ENCODE measurements at regions not wholly inside any gene's neighbourhood (a gene's known extent, or its start where the extent isn't known, plus 50 kb on each side); places are given as distances from the start of the nearest gene placed in this dataset.
A peak's percentile ranks its signal among the peaks of the same experiment; 100 is the strongest.
"Not testable (repeated sequence)": the region's sequence is repeated elsewhere in the genome, so short reads cannot be mapped to it uniquely, and the experiment has no call there.

DNA sequence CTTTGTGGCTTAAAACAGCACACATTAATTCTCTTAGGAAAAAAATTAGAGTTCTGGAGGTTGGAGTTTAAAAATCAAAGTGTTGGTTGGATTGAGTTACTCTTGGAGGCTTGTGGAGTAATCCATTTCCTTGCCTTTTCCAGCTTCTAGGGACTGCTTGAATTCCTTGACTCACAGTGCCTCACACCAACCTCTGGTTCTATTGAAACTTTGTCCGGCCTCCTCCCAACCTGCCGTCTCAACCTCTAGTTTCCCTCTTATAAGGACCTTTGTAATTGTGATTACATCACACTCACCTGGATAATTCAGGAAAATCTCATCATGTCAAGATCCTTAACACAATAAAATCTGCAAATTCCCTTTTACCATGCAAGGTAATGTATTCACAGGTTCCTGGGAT lies 764.2 kb upstream of the CDH18 start:
- not testable (repeated sequence) for DNase-seq

DNA sequence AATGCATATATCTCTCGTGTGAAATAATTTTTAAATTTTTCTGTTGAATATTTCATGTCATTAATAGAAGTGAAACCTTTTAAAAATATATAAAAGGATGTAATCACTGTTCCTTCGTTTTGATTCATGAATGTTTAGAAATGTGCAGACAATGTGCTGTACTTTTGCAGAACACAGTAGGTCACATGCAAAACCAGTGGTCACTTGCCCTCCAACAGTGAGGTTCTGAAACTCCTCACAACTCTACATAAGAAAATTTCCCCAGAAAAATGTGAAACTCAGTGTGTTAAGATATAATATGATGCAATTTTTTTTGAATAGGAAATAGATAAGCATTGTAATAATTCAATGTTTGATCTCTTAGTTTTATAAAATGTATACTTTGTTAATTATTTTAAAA lies 747.7 kb upstream of the CDH18 start:
- not testable (repeated sequence) for DNase-seq

DNA sequence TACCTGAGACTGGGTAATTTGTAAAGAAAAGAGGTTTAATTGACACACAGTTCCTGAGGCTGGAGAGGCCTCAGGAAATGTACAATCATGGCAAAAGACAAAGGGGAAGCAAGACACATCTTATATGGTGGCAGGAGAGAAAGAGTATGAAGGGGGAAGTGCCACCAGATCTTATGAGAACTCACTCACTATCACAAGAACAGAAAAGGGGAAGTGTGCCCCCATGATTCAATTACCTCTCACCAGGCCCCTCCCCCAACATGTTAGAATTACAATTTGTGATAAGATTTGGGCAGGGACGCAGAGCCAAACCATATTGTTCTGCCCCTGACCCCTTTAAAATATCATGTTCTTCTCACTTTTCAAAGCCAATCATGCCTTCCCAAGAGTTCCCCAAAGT lies 744.2 kb upstream of the CDH18 start:
- DNase-seq: peak; percentile 77

DNA sequence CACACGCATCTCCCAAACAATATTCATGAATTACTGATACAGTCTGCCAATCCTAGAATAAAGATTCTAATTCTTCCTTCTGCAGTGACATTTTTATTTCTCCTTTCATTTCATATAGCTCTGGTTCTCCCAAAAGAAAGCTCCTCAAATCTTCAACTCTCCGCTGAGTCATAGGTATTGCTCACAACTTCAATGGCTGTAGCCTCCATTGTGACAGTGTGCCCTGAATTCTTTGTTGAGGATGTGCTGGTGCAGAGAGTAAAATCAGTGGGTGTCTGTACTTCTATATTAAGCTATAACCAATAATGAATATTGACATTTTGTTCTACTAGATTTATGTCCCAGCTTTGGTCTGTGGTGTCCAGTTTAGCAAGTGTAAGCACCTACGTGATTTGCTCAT lies 733.3 kb upstream of the CDH18 start:
- not testable (repeated sequence) for DNase-seq

DNA sequence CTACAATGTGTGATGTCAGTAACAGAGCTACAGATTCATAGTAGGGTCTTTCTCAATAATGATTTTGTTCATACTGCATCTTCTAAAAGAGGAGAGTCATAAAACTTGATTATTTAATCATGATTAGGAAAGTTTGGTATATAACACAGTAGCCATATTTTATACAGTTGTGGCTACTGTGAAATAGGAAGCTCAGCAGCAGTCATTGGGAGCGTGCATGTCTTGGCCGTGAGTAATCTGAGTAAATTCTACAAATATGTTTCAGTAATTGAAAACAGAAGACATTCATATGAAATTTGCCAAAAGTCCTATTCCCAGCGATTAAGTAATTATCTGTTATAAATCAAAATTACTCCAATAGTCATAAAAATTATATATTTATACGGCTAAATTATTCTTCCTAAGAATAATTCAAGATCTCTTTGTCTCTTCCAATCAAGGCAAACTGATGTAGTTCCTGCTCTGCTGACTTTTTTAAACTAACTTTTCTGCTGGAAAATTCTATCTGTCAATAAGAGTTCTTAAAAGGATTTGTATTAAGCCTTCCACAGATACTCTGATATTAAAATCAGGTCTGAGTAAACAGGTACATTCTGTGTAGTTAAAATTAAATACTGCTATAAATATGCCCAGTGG lies 723.6 kb upstream of the CDH18 start:
- DNase-seq: not testable (repeated sequence)

DNA sequence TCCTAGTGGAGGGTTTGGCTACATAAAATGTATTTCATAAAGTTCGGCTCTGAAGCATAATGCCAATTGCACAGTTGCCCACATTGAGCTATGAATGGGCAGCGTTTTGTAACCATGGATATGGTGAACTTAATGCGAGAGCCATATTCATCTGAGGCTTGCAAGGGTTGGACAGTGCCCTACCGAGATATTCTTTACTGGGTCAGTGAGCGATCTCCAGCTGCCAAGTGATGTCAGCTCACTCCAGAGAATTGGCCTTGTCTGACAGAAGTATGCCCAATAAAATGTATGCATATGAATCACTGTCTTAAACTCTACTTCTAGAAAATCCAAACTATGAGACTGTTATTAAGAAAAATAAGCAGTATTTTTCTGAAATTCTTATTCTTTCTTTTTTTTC lies 719.6 kb upstream of the CDH18 start:
- DNase-seq: not testable (repeated sequence)

DNA sequence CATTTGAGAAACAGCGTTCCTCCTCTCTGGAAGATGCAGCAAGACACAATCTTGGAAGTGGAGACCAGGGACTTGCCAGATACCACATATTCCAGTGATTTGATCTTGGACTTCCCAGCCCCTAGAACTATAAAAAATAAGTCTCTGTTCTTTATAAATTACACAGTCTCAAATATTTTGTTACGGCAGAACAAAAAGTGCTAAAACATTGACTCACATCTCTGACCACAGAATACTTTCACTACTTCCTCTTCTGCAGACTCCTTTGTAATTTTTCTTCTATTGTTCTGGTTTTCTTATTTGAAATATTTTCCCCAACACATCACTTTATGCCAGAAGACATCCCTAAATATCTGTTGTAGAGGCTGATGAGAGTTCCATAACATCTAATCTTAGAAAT lies 706.1 kb upstream of the CDH18 start:
- peak; percentile 49 for DNase-seq

DNA sequence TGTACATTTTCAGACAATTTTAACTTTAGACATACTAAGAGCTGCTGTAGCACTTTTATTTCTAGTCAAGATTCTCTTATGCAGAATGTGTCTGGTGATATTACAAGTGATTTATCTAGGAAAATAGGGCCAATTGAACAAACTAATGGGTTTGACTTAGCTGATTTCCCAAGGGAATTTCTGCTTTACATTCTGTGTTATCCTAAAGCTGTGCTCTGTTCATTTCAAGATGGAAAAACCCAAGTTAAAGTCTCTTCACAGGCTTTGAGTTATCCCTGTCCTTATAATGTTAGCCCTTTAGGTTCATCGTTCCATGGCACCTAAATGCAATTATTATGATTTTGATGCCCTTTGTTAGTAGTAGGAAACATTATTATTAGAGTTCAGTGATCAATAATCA lies 704.9 kb upstream of the CDH18 start:
- DNase-seq: no peak

DNA sequence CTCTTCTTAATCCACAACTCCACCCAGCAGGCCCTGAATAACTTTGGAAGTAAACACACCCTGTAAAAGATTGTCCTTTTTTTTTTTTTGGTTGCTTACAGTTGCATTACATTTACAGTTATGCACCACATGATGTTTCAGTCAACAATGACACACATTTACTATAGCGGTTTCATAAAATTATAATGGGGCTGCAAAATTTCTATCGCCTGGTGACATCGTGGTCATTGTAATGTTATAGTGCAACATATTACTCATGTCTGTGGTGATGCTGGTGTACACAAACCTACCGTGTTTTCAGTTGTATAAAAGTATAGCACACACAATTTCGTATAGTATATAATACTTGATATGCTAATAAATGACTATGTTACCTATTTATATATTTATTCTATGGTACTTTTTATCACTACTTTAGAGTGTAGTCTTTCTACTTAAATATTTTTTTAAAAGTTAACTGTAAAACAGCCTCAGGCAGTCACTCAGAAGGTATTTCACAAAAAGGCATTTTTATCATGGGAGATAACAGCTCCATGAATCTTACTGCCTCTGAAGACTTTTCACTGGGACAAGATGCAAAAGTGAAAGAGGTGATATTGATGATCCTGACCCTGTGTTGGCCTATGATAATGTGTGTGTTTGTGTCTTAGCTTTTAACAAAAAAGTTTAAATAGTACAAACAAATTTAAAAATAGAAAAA lies 695.4 kb upstream of the CDH18 start:
- no peak for DNase-seq

DNA sequence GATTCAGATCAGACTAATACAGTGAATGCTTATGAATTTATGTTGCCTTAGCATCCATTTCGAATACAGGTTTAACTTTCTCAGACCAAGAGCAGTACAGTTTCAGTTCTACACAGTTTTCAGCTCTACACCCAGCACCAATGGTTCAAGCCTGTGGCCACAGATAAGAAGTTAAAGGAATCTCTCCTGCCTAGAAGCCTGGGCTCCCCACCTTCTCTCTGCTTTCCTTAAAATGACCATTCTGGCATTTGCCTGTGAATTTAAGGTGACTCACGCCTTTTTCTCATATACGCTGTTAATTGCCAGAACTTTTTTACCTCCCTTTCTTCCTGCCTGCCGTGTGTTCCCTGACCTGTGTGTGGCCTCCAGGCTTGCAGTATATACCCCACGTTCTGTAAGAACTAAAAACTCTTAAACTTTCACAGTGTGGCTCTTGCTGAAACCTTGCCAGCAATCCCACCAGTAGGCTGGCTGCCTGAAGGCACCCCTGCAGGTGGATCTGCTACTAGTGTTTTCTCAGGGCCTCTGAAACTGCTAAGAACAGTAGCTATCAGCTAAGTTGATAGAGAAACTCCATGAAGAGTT lies 692.8 kb upstream of the CDH18 start:
- peak; percentile 77 for DNase-seq

DNA sequence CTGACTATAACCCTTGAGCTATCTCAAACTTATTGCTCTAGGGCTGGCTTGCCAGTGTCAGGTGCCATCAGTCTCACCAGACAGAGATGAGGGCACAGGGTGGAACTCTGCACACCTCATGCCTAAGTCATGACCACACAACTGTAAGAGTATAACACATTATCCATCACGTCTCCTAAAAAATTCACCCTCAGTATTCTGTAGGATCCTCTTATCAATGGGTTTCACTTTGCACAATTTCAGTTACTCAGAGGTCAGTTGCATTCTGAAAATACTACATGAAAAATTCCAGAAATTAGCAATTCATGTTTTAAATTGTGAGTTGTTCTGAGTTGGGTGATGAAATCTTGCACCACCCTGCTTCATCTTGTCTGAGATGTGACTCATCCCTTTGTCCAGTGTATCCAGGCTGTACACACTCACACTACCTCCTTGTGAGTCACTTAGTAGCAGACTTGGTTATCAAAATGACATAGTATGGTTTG lies 690.9 kb upstream of the CDH18 start:
- DNase-seq: peak; percentile 84

DNA sequence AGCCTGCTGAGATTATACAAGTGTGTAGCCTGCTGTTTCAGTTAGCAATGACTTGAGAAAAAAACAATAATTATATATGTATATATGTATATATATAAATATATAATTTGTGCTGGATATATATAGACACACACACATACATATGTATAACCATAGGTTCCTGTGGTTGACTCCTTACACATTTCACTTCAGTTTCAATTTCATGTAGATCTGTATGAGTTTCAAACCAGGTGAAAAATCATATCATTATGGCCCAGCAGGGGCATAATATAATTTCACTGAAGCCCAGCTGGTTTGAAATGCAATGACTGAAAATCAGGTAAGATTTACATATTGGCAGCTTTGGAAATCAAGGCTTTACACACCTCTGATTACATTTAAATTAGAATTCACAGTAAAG lies 690.4 kb upstream of the CDH18 start:
- peak; percentile 61 for DNase-seq

DNA sequence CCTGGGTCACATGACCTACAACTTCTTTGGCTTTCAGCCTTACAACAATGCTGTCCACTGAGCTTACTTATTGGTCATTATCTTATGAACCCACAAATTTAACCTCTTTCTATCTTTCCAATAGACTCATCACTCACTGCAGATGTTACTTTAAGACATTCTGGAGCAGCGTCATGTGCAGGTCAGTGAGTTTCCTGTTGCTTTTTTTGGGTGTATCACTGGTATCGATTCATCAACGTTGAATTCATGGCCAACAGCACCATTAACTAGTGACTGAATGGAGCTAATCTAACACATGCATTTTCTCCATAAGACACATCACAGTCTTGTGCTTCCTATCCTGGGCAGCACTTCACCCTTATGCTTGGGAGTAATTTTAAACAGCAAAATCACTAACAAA lies 672.6 kb upstream of the CDH18 start:
- DNase-seq: no peak

DNA sequence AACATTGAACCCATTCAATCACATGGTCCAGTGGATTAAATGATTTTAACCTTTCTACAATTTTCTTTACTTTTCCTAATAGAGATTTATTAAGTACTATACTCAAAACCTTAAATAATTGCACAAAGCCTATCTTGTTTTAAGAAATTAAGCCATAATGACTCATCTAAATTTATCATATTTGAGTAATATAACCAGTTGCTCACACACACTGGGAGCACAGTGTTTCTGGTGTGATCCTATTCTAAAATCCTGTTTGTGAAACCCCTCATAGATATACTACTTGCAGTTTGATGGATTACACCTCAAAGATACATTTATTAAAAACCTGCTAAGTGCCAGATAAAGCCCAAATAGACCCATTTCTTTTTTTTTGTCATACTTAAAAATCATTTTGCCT lies 668.3 kb upstream of the CDH18 start:
- no peak for DNase-seq

DNA sequence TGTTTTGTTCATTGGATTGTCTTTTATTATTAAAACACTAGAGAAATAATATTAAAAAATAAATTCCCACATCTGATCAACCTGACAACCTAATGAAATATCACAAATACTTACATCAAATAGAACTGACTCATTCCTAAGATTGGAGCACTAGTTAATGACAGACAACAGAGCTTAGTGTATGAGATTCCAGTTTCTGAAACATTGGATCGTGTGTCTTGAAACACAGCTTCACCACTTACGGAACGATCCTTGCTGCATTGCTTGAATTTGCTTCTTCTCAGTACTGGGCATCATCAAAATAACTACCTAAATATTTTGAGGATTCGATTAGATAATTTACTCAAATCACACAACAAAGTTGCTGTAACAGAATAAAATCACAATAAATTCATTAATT lies 667.2 kb upstream of the CDH18 start:
- DNase-seq: no peak

DNA sequence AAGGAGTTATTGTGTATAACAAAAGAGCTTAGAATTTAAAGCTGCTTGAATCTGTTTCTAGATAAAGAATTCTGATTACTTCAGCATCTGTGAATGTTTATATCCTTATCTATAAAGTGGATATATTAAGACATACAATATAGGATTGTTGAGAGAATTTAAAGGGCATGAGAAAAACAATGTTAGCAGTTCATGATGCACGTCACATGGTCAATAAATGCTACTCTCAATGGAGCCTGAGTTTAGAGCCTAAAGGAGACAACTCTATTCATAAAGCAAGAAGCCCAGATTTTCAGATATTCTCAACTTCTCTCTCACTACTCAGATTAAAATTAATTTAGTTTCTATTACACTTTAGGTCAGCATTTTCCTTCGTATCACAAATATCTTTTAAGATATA lies 666.7 kb upstream of the CDH18 start:
- no peak for DNase-seq

DNA sequence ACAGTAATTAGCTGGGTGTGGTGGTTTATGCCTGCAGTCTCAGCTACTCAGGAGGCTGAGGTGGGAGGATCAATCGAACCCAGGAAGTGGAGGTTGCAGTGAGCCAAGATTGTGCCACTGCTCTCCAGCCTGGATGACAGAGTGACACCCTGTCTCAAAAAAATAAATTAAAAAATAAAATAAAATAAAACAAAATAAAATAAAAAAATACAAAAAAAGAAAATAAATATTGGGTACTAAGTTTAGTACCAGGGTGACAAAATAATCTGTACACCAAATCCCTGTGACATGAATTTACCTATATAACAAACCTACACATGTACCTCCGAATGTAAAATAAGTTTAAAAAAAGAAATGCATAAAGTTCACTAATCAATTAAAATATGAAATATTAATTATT lies 666.0 kb upstream of the CDH18 start:
- DNase-seq: no peak

DNA sequence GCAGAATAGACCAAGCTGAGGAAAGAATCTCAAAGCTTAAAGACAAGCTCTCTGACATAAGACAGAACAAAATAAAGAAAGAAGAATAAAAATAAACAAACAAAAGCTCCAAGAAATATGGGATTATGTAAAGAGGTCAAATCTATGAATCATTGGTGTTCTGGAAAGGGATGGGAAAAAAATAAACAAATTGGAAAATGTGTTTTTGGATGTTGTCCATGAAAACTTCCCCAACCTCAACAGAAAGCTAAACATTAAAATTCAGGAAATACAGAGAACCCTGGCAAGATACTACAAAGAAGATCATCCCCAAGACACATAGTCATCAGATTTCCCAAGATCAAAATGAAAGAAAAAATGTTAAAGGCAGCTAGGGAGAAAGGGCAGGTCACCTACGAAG lies 662.0 kb upstream of the CDH18 start:
- no peak for DNase-seq

DNA sequence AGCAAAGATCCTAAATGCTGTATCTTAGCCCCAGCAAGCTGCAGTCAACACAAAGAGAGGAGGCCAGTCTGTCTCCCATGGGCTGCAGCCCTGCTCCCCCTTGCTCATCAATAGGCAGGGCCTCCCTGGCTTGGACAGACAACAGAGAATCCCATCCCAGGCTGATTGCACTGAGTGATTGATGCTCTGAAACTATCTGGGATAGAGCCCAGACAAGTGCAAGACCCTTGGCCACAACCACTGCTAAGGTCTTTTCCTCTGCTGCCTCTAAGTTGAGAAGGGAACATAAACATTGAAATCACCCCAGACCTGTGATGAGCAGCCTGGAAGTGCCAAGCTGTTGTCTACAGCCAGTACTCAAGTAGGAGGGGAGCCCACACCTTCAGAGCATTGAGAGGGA lies 661.0 kb upstream of the CDH18 start:
- DNase-seq: no peak

DNA sequence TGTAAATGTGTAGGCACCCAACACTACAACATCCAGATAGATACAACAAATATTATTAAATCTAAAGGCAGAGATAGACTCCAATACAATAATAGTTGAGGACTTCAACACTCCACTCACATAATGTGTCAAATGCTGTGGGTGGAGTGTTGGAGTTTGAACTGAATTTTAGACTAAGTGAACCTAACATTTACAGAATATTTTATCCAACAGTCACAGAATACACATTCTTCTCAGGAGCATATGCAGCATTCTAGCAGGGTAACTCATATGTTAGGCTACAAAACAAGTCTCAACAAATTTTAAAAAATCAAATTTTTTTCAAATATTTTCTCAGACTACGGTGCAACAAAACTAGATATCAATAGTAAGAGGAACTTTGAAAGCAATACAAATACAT lies 648.7 kb upstream of the CDH18 start:
- DNase-seq: no peak

DNA sequence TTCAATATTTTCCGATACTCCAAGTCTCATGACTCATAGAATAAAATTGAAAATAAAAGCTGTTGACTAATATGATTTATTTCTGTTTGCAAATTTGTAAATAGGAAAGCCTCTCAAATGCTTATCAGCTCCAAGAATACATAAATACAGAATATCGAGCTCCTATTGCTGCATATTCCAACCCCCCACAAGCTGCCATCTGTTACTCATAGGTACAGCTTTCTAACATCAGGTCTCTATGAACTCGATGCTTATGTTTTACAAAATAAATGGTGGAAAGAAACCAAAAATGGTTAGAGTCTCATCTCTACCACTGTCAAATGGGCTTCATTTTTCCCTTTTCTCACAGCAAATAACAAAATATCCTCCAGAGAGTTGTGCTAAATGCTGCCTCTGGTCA lies 631.6 kb upstream of the CDH18 start:
- no peak for DNase-seq

DNA sequence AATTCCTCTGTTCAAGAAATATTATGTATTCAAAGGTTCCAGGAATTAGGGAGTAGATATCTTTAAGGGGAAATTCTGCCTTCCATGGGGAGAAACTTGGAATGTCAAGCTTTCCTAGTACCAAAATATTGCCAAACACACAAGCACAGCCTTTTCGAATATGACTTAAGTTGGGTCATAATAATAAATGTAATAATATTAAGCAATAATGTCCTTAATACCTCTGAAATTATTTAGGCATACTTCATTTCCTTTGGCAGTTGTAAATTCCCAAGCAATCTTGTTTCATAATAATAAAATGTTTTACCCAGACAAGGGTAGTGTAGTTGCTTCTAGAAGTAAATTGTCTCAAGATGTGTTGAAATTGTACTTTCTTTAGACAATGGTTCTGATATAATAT lies 630.3 kb upstream of the CDH18 start:
- no peak for DNase-seq

DNA sequence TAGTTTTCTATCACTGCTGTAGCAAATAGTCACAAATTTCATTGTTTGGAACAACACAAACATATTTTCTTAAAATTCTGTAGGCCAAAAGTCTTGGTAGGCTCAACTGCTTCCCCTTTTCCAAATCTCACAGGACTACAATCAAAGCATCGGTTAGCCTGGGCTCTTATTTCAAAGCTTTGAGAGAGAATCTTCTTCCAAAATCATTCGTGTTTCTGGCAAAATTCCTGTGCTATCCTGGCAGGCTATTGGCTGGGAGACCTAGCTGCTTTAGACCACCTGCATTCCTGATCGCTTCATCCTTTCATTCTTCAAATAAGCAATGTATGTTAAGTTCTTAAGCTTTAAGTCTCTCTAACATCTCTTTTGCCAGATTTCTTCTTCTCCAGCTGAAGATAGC lies 629.8 kb upstream of the CDH18 start:
- no peak for DNase-seq

DNA sequence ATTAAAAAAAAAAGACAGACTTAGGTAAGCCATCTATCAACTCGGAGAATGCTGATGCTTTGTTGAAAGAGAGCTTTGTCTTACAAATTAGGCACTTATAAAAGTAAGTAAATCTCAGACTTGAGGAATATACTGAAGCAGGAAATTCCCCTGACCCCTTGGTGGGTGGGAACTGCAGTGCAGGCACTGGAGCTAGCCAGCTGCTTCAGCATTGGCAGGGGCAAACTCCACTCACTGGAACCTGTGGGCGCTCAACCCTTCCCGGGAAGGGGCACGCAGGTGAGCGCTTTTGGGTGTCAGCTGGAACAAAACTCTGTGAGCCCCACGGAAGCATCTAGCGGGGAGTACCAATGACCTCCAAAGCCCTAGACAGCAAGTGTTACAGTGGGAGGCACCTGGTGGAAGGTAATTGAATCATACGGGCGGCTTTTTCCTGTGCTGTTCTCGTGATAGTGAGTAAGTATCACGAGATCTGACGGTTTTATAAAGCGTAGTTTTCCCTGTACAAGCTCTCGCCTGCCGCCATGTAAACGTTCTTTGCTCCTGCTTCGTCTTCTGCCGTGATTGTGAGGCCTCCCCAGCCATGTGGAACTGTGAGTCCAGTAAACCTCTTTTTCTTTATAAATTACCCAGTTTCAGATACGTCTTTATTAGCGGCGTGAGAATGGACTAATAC lies 628.0 kb upstream of the CDH18 start:
- DNase-seq: no peak
